ENCODE measurements at regions not wholly inside any gene's neighbourhood (a gene's known extent, or its start where the extent isn't known, plus 50 kb on each side); places are given as distances from the start of the nearest gene placed in this dataset.
"Not testable (repeated sequence)": the region's sequence is repeated elsewhere in the genome, so short reads cannot be mapped to it uniquely, and the experiment has no call there.

DNA sequence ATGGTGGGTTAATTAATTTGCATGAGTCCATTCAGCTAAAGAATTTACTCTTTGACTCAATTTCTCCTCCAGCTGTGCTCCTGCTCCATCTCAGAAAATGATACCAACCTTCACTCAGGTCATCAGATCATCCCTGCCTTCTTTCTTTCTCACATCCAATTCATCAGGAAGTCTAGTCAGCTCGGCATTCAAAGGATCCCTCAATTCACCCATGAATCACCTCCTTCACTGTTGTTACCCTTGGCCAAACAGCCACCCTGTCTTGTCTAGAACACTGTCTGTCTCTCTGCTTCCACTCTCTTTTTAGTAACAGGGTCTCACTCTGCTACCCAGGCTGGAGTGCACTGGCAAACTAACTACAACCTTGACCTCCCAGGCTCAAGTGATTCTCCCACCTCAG, 337.4 kb upstream of the SFRP2 start:
- H3K27ac ChIP-seq (ENCODE audit: low read length) = no peak overlapping the region
- H3K27me3 ChIP-seq (ENCODE audit: low read depth, low read length) = no peaks in the 10 kb centered on the region
- no peaks in the 10 kb centered on the region for H3K36me3 ChIP-seq (ENCODE audit: control insufficient read depth in 1 of 2, insufficient read depth in 2 of 2, low read length in 2 of 2)

DNA sequence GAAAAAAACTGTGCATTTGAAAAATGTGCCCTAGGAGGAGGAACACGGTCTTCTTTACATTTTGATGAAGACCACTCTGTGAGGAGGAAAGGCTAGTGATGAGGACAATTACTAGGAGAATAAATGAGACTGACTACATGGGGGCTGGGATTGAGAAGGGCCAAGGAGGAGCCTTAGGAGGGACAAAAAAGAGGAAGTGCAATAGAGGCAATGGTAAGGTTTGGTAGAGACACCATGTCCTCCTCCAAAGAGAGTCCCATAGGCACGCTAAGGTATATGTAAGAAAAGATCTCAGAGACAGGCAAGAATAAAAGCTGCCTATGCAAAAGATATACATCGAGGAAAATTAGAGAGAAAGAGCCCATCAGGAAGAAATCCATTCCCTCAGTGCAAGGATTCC, 336.5 kb upstream of the SFRP2 start:
- Histone ChIP-seq H3K27ac (ENCODE audit: low read length) (no peak overlapping the region), H3K36me3 (ENCODE audit: control insufficient read depth in 1 of 2, insufficient read depth in 2 of 2, low read length in 2 of 2) (no peaks in the 10 kb centered on the region), H3K4me3 (ENCODE audit: low read depth in 1 of 2, low read length in 2 of 2) (no peak overlapping the region), H3K9me3 (ENCODE audit: control insufficient read depth in 1 of 2, low read length in 2 of 2) (no peaks in the 10 kb centered on the region), H3K4me1 (ENCODE audit: control insufficient read depth in 1 of 2, insufficient read depth in 2 of 2, low read length in 2 of 2) (no peaks in the 10 kb centered on the region), H3K27me3 (ENCODE audit: low read depth, low read length) (no peaks in the 10 kb centered on the region)

More for the DNA sequence above, 337.4 kb upstream of the SFRP2 start:
- no peaks in the 10 kb centered on the region for H3K9me3 ChIP-seq (ENCODE audit: control insufficient read depth in 1 of 2, low read length in 2 of 2)
- H3K4me1 ChIP-seq (ENCODE audit: control insufficient read depth in 1 of 2, insufficient read depth in 2 of 2, low read length in 2 of 2) = no peaks in the 10 kb centered on the region
- no peak overlapping the region for H3K4me3 ChIP-seq (ENCODE audit: low read depth in 1 of 2, low read length in 2 of 2)

DNA sequence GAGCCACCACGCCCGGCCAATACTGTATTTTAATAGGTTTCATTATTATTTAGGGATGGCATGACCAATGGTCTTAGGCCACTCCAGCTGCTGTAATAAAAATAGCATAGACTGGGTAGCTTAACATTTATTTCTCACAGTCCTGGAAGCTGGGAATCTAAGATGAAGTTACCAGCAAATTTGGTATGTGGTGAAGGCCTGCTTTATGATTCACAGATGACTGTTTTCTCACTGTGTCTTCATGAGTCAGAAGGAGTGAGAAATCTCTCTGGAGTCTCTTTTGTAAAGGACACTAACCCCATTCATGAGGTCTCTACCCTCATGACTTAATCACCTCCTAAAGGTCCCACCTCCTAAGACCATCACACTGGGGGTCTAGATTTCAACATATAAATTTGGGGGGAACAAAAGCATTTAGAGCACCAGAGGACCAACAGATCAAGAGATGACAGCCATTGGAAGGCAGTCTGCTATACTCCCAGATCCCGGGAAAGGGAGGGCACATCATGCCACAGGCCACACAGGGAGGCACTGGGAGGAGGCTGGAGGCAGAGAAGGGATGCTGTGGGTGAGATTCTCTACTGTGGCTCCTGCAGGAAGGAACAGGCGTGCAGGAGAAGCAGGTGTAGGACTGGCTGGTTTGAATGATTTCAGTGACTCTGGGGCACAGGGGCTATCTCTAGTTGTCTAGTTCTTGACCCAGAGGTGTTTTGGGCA, 335.8 kb upstream of the SFRP2 start:
- H3K4me3 ChIP-seq (ENCODE audit: low read depth in 1 of 2, low read length in 2 of 2) = no peak overlapping the region
- H3K27ac ChIP-seq (ENCODE audit: low read length) = no peak overlapping the region

DNA sequence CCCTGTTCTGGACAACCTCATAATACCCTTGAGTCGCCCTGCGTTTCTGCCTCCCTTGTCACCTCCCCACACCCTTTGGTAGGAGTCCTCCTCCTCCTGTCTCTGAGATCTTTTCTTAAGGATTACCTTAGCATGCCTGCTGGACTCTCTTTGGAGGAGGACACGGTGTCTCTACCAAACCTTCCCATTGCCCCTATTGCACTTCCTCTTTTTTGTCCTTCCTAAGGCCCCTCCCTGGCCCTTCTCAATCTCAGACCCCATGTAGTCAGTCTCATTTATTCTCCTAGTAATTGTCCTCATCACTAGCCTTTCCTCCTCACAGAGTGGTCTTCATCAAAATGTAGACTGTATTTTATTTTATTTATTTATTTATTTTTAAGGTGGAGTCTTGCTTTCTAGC, 335.0 kb upstream of the SFRP2 start:
- no peaks in the 10 kb centered on the region for H3K36me3 ChIP-seq (ENCODE audit: control insufficient read depth in 1 of 2, insufficient read depth in 2 of 2, low read length in 2 of 2)
- no peak overlapping the region for H3K4me3 ChIP-seq (ENCODE audit: low read depth in 1 of 2, low read length in 2 of 2)
- H3K9me3 ChIP-seq (ENCODE audit: control insufficient read depth in 1 of 2, low read length in 2 of 2) = no peaks in the 10 kb centered on the region
- H3K4me1 ChIP-seq (ENCODE audit: control insufficient read depth in 1 of 2, insufficient read depth in 2 of 2, low read length in 2 of 2) = no peaks in the 10 kb centered on the region
- H3K27me3 ChIP-seq (ENCODE audit: low read depth, low read length) = no peaks in the 10 kb centered on the region
- no peak overlapping the region for H3K27ac ChIP-seq (ENCODE audit: low read length)

More for the DNA sequence above, 335.8 kb upstream of the SFRP2 start:
- no peaks in the 10 kb centered on the region for H3K27me3 ChIP-seq (ENCODE audit: low read depth, low read length)
- H3K36me3 ChIP-seq (ENCODE audit: control insufficient read depth in 1 of 2, insufficient read depth in 2 of 2, low read length in 2 of 2) = no peaks in the 10 kb centered on the region
- H3K4me1 ChIP-seq (ENCODE audit: control insufficient read depth in 1 of 2, insufficient read depth in 2 of 2, low read length in 2 of 2) = no peaks in the 10 kb centered on the region
- H3K9me3 ChIP-seq (ENCODE audit: control insufficient read depth in 1 of 2, low read length in 2 of 2) = no peaks in the 10 kb centered on the region

- no peaks in the 10 kb centered on the region for H3K4me1 ChIP-seq (ENCODE audit: control insufficient read depth in 1 of 2, insufficient read depth in 2 of 2, low read length in 2 of 2)
- H3K27ac ChIP-seq (ENCODE audit: low read length) = no peak overlapping the region
- H3K27me3 ChIP-seq (ENCODE audit: low read depth, low read length) = no peaks in the 10 kb centered on the region
- no peaks in the 10 kb centered on the region for H3K36me3 ChIP-seq (ENCODE audit: control insufficient read depth in 1 of 2, insufficient read depth in 2 of 2, low read length in 2 of 2)
- H3K4me3 ChIP-seq (ENCODE audit: low read depth in 1 of 2, low read length in 2 of 2) = no peak overlapping the region
- no peaks in the 10 kb centered on the region for H3K9me3 ChIP-seq (ENCODE audit: control insufficient read depth in 1 of 2, low read length in 2 of 2)
Measured at GRCh38 chr4:154120690-154121345, 331.9 kb upstream of the SFRP2 start.

DNA sequence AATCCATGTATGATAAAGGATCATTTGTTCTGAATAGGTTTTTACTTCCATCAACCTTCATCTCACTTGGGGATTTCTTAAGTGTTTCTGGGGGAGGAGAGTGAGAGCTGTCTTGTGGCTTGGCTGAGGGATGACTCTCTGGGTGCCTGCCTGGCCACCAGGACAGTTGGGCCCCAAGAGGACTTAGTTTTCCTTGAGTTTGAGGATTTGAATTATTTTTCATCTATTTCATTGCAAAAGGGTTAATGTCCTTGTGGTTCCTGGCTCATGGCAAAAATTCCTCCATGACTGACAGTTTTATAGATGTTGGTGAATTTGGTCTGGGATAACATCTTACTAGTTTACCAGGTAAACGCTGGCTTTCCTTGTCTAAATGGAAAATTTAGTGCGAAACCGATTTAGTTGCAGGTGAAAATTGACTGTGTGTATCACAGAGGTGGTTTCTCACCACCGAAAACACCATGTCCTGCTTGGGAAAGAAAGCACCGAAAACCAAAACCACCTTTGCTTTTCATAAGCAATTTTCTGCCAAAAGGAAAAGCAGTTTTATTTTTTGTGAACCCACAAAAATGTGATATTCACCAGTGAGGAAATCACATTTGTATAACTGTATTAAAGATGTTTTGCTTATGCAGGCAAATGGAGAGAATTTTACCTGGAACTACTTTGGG, 331.3 kb upstream of the SFRP2 start:
- no peaks in the 10 kb centered on the region for H3K9me3 ChIP-seq (ENCODE audit: control insufficient read depth in 1 of 2, low read length in 2 of 2)
- H3K36me3 ChIP-seq (ENCODE audit: control insufficient read depth in 1 of 2, insufficient read depth in 2 of 2, low read length in 2 of 2) = no peaks in the 10 kb centered on the region
- H3K4me3 ChIP-seq (ENCODE audit: low read depth in 1 of 2, low read length in 2 of 2) = no peak overlapping the region
- H3K27ac ChIP-seq (ENCODE audit: low read length) = no peak overlapping the region
- H3K27me3 ChIP-seq (ENCODE audit: low read depth, low read length) = no peaks in the 10 kb centered on the region
- H3K4me1 ChIP-seq (ENCODE audit: control insufficient read depth in 1 of 2, insufficient read depth in 2 of 2, low read length in 2 of 2) = no peaks in the 10 kb centered on the region

DNA sequence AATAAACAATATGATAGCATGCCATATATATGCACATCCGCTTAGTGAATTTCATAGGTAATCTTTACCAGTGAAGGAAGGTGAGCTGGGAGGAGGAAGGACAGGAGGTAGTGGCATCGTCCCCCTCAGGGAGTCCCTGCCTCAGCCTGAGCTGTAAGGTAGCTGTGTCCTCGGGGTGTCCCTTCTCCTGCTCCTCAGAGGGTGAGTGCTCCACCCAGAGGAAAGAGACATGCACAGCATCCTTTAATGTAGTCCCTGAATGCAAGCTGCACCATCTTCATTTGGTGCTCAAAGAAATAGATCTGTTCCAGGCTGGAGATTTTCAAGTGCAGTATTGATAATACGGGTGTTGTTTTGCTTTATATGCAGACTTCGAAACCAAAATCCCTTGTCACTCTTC, 330.4 kb upstream of the SFRP2 start:
- Histone ChIP-seq H3K27me3 (ENCODE audit: low read depth, low read length) (no peaks in the 10 kb centered on the region), H3K36me3 (ENCODE audit: control insufficient read depth in 1 of 2, insufficient read depth in 2 of 2, low read length in 2 of 2) (no peaks in the 10 kb centered on the region), H3K4me3 (ENCODE audit: low read depth in 1 of 2, low read length in 2 of 2) (no peak overlapping the region), H3K9me3 (ENCODE audit: control insufficient read depth in 1 of 2, low read length in 2 of 2) (no peaks in the 10 kb centered on the region), H3K4me1 (ENCODE audit: control insufficient read depth in 1 of 2, insufficient read depth in 2 of 2, low read length in 2 of 2) (no peaks in the 10 kb centered on the region), H3K27ac (ENCODE audit: low read length) (no peak overlapping the region)

GRCh38 chr4:154117726-154118125, 328.8 kb upstream of the SFRP2 start:
- not testable (repeated sequence) for H3K4me3 ChIP-seq (ENCODE audit: low read depth in 1 of 2, low read length in 2 of 2); H3K9me3 ChIP-seq (ENCODE audit: control insufficient read depth in 1 of 2, low read length in 2 of 2); H3K4me1 ChIP-seq (ENCODE audit: control insufficient read depth in 1 of 2, insufficient read depth in 2 of 2, low read length in 2 of 2); H3K36me3 ChIP-seq (ENCODE audit: control insufficient read depth in 1 of 2, insufficient read depth in 2 of 2, low read length in 2 of 2); H3K27ac ChIP-seq (ENCODE audit: low read length); H3K27me3 ChIP-seq (ENCODE audit: low read depth, low read length)

- H3K36me3 ChIP-seq (ENCODE audit: control insufficient read depth in 1 of 2, insufficient read depth in 2 of 2, low read length in 2 of 2) = no peaks in the 10 kb centered on the region
- no peaks in the 10 kb centered on the region for H3K4me1 ChIP-seq (ENCODE audit: control insufficient read depth in 1 of 2, insufficient read depth in 2 of 2, low read length in 2 of 2)
- H3K27ac ChIP-seq (ENCODE audit: low read length) = no peak overlapping the region
- no peaks in the 10 kb centered on the region for H3K27me3 ChIP-seq (ENCODE audit: low read depth, low read length)
- peaks cover 0 to 3% of the 10 kb centered on the region in 2 donors for H3K9me3 ChIP-seq (ENCODE audit: control insufficient read depth in 1 of 2, low read length in 2 of 2)
- no peak overlapping the region for H3K4me3 ChIP-seq (ENCODE audit: low read depth in 1 of 2, low read length in 2 of 2)
Measured at GRCh38 chr4:154107337-154107736, 318.5 kb upstream of the SFRP2 start.

DNA sequence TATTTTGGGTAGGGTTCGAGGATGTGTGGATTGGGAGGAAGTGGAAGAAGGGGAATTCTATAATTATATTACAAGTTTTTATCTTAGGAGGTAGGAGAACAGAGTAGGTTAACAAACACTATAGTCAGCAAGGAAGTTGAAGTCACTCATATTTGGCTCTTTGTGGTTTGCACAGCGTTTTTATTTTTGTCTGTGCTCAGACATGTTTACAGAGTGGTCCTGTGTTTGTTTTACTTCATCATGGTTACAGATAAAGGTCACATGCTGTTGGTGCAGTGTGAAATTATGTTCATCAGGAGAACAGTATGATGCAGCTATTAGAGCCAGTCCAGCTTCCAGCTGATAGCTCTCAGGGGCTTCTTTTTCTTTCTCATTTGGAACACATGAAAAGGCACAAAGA, 299.9 kb upstream of the SFRP2 start:
- Histone ChIP-seq H3K36me3 (ENCODE audit: control insufficient read depth in 1 of 2, insufficient read depth in 2 of 2, low read length in 2 of 2) (no peaks in the 10 kb centered on the region), H3K9me3 (ENCODE audit: control insufficient read depth in 1 of 2, low read length in 2 of 2) (no peaks in the 10 kb centered on the region), H3K27ac (ENCODE audit: low read length) (no peak overlapping the region), H3K27me3 (ENCODE audit: low read depth, low read length) (no peaks in the 10 kb centered on the region), H3K4me3 (ENCODE audit: low read depth in 1 of 2, low read length in 2 of 2) (no peak overlapping the region), H3K4me1 (ENCODE audit: control insufficient read depth in 1 of 2, insufficient read depth in 2 of 2, low read length in 2 of 2) (no peaks in the 10 kb centered on the region)

GRCh38 chr4:154086247-154086646, 297.4 kb upstream of the SFRP2 start:
- Histone ChIP-seq H3K4me3 (ENCODE audit: low read depth in 1 of 2, low read length in 2 of 2) (no peak overlapping the region), H3K27me3 (ENCODE audit: low read depth, low read length) (no peaks in the 10 kb centered on the region), H3K36me3 (ENCODE audit: control insufficient read depth in 1 of 2, insufficient read depth in 2 of 2, low read length in 2 of 2) (no peaks in the 10 kb centered on the region)

More at GRCh38 chr4:154086247-154086646, 297.4 kb upstream of the SFRP2 start:
- no peak overlapping the region for H3K27ac ChIP-seq (ENCODE audit: low read length)
- no peaks in the 10 kb centered on the region for H3K4me1 ChIP-seq (ENCODE audit: control insufficient read depth in 1 of 2, insufficient read depth in 2 of 2, low read length in 2 of 2)
- H3K9me3 ChIP-seq (ENCODE audit: control insufficient read depth in 1 of 2, low read length in 2 of 2) = no peaks in the 10 kb centered on the region
